IgD-negative memory B cell (primary cell): ENCODE measurements at regions not wholly inside any gene's neighbourhood (a gene's known extent, or its start where the extent isn't known, plus 50 kb on each side); places are given as distances from the start of the nearest gene placed in this dataset.

Source experiments
- H3K27ac Mint-ChIP-seq, 3 donors: one replicate each; pipeline ENCODE4 v1.8.0; 2020 to 2022; ENCODE audit warnings: mild to moderate bottlenecking in 3 of 3, mixed read lengths in 3 of 3, moderate library complexity in 1 of 3
- H3K27me3 Mint-ChIP-seq: one replicate; pipeline ENCODE4 v1.8.0; 2021; ENCODE audit warnings: mixed read lengths
- H3K36me3 Mint-ChIP-seq: one replicate; pipeline ENCODE4 v1.8.0; 2020; ENCODE audit warnings: mild to moderate bottlenecking, mixed read lengths
- H3K4me1 Mint-ChIP-seq, 3 donors: one replicate each; pipeline ENCODE4 v1.8.0; 2020 to 2022; ENCODE audit warnings: mixed read lengths in 3 of 3, mild to moderate bottlenecking in 1 of 3
- H3K4me3 Mint-ChIP-seq, 4 donors: one replicate each; pipeline ENCODE4 v1.8.0; 2020 to 2022; ENCODE audit warnings: mild to moderate bottlenecking in 4 of 4, mixed read lengths in 4 of 4, moderate library complexity in 3 of 4
- H3K9me3 Mint-ChIP-seq, 3 donors: one replicate each; pipeline ENCODE4 v1.8.0; 2020 to 2021; ENCODE audit warnings: mixed read lengths in 3 of 3, mild to moderate bottlenecking in 1 of 3

DNA sequence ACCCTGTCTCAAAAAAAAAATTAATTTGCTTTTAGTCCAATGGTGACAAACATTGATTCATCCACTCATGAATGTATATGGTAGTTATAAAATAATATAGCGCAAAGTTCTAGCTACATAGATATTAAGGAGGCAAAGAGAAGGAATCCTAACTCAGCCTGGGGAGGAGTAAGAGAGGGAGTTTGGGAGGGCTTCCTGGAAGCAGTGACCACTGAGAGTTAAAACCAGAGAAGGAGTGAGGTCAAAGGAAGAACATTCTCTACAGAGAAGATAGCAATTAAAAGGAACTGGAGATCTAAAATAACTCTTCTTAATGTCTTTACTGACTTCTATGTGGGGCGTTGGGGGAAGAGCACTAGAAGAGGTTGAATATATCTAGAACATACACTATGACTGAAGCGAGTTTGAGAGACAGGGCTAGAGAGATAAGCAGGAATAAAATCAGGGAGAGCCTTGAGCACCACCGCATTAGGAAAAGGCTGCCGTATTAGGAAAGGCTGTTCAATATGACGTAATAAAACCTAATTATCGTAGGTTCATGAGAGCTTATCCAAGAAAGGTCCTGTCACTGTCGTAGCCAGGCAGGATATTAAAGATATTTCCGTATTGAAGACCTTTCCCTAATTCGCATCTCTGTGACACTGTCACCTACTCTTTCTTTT lies 81.8 kb upstream of the CNKSR3 start:
- Mint-ChIP-seq H3K36me3 (peaks cover 3% of the 10 kb centered on the region), H3K27ac (no peak overlapping the region), H3K4me3 (no peak overlapping the region), H3K4me1 (peaks cover 0 to 2% (median 0%) of the 10 kb centered on the region in 3 donors), H3K9me3 (no peaks in the 10 kb centered on the region), H3K27me3 (peaks cover 3% of the 10 kb centered on the region)

DNA sequence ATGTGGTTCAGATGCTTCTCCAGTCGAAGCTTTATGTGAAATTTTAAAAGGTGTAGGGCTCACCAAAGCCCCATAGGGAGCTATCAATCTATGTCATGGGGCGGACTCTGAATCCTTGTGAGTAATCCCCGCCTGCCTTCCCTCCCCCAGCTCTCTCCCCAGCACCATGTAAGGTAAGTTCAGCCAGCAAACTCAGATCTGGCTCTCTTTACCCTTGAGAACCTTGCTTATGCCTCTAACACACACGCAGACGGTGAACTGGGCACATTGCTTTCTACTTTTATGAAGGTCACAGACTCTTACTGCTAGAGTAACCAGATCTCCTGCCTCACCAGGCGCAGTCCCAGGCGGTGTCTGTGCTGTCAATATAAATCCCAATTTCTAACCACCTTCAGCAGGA lies 82.6 kb upstream of the CNKSR3 start:
- Mint-ChIP-seq H3K36me3 (peaks cover 3% of the 10 kb centered on the region), H3K9me3 (no peaks in the 10 kb centered on the region), H3K4me1 (peaks cover 0 to 2% (median 0%) of the 10 kb centered on the region in 3 donors), H3K27me3 (no peaks in the 10 kb centered on the region), H3K27ac (no peak overlapping the region), H3K4me3 (no peak overlapping the region)

DNA sequence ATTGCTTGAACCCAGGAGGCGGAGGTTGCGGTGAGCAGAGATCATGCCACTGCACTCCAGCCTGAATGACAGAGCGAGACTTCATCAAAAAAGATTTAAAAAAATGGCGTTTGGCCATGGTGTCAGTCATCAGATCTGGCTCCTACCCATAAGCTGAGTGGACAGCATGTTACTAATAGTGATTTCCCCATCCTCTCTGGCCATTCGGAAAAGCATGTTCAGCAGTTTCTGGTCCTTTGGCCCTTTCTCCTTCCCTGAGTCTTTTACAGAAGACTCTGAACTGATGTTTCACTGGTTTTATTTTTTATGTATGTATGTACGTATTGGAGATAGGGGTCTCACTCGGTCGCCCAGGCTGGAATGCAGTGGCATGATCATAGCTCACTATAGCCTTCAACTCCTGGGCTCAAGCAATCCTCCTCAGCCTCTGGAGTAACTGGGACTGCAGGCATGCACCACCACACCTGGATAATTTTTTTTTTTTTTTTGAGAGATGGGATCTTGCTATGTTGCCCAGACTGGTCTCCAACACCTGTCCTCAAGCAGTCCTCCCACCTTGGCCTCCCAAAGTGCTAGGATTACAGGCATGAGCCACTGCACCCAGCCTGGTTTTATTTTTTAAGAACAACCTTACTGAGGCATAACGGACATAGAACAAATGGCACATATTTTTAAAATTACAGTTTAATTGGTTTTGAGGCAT lies 84.2 kb upstream of the CNKSR3 start:
- H3K36me3 Mint-ChIP-seq, result peaks cover 3% of the 10 kb centered on the region
- H3K27me3 Mint-ChIP-seq, result no peaks in the 10 kb centered on the region
- no peaks in the 10 kb centered on the region for H3K9me3 Mint-ChIP-seq
- H3K4me3 Mint-ChIP-seq, result no peak overlapping the region
- H3K4me1 Mint-ChIP-seq, result peaks cover 0 to 5% (median 0%) of the 10 kb centered on the region in 3 donors
- no peak overlapping the region for H3K27ac Mint-ChIP-seq

DNA sequence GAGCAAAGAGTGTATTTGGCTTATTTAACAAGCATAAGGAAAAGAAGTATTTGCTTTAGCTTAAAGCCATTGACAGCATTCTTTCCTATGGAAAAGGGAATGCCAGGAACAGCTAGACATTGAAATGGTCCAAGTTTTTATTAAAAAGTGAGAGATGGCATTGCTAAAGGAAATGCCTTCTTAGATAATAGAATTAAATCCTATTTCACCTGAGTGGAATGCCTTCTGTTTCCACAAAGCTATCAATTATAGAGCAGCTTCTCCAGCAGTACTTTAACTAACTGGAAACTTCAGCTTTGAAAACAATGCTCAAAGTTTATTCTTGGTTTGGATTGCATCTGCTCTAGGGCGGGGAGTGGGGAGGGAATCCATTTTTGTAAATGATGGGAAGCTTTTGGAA lies 85.1 kb upstream of the CNKSR3 start:
- H3K4me1 Mint-ChIP-seq, result peaks cover 0 to 5% (median 0%) of the 10 kb centered on the region in 3 donors
- no peak overlapping the region for H3K4me3 Mint-ChIP-seq
- H3K36me3 Mint-ChIP-seq, result peaks cover 3% of the 10 kb centered on the region
- no peaks in the 10 kb centered on the region for H3K9me3 Mint-ChIP-seq
- H3K27me3 Mint-ChIP-seq, result no peaks in the 10 kb centered on the region
- no peak overlapping the region for H3K27ac Mint-ChIP-seq

DNA sequence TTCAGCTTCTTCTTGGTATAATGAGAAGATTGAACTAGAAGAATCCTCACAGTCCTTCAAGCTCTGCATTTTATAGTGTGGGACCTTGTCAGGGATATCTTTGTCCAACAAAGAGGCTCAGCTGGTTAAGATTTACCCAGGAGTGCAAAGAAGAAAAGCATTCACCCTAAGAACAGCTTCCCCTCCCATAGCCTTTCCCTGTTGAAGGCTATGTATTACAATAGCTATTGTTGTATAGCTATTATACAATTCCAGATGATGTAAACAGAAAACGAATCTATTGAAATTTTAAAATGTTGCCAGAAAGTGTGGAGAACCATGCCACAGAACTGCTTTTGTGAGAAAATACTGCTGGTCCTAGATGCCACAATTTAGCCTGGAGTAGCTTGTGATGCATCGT lies 85.5 kb upstream of the CNKSR3 start:
- Mint-ChIP-seq H3K27ac (no peak overlapping the region), H3K4me3 (no peak overlapping the region), H3K4me1 (peaks cover 0 to 5% (median 0%) of the 10 kb centered on the region in 3 donors), H3K27me3 (no peaks in the 10 kb centered on the region), H3K9me3 (no peaks in the 10 kb centered on the region), H3K36me3 (peaks cover 3% of the 10 kb centered on the region)

DNA sequence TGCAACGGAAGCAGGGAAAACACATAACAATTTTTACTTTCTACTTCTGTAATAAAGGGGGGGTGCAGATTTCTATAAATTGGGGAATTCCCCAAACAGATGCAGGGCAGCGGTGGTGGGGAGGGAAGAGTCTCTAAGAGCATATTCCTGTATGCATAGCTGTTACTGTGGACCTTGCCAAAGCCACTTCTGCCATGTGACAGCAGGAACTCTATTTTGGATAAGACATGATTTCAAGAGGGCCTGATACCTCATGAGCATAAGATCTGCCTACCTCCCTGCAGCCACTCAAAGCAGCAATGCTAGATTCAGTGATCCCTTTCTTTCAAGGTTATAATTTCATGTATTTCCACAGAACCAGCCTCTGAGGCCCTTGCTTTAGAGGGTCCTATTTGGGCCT lies 86.2 kb upstream of the CNKSR3 start:
- Mint-ChIP-seq H3K27ac (no peak overlapping the region), H3K4me1 (peaks cover 0 to 5% (median 0%) of the 10 kb centered on the region in 3 donors), H3K27me3 (no peaks in the 10 kb centered on the region), H3K36me3 (peaks cover 3% of the 10 kb centered on the region), H3K4me3 (no peak overlapping the region), H3K9me3 (no peaks in the 10 kb centered on the region)

DNA sequence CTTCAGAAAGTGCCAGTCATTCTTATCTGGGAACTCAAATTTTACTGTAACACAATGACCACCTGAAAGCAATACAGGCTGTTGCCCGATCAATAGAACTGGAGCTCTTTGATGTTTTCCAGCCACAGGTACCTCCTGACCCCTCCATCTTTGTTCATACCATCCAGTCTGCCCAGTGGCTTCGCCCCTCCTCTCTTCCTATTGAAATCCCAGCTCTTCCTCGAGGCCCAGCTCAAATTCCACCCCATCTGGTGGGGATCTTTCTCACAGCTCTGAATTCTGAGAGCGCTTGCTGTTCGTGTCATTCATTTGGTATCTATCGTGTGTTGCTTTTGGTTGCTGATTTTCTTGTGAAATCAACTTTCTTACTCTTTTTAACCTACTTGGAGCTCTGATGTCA lies 87.9 kb upstream of the CNKSR3 start:
- Mint-ChIP-seq H3K27me3 (no peaks in the 10 kb centered on the region), H3K9me3 (no peaks in the 10 kb centered on the region), H3K36me3 (no peaks in the 10 kb centered on the region), H3K4me1 (peaks cover 0 to 5% (median 0%) of the 10 kb centered on the region in 3 donors), H3K27ac (peak overlapping the region in 1 of 3 donors; percentile 25), H3K4me3 (peak overlapping the region in 1 of 4 donors; percentile 52)

DNA sequence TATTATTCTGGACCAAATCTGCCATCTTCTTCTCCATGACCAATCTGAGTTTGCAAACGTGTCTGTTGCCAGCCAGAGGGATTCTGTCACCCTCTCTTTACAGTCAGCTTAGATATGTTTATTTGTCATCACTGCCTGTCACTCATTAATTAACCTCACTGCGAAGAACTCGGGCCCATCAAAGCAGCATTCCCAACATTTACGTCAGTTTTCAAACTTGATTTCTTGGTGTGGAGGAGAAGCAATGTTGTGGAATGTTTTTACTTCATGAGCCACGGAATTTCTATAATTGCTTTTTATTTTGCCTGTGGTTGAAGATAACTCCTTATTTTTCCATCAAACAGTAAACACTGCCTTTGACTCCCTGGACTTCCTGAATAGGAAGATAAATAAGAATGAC lies 91.8 kb upstream of the CNKSR3 start:
- Mint-ChIP-seq H3K36me3 (no peaks in the 10 kb centered on the region), H3K27ac (no peak overlapping the region), H3K27me3 (peaks cover 8% of the 10 kb centered on the region), H3K4me1 (peaks cover 7 to 23% (median 12%) of the 10 kb centered on the region in 3 donors), H3K9me3 (no peaks in the 10 kb centered on the region), H3K4me3 (no peak overlapping the region)

DNA sequence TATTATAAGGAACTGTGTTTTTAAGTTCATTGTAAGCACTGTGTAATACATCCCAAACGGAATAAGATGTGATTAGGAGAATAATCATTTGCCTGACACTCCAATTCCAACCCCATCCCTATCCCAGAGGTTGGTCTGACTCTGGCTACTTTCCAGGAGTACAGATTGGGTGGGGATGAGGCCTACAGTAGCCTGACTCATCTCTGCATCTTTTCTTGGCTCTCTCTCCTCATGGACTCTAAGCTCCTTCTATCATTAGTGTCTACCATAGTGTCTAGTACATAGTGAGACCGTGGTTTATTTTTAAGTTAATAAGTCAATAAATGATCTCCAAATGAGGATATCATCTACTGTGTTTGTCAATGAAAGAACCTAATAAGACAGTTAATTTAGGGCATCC lies 92.2 kb upstream of the CNKSR3 start:
- H3K27me3 Mint-ChIP-seq, result peaks cover 8% of the 10 kb centered on the region
- no peak overlapping the region for H3K4me3 Mint-ChIP-seq
- no peaks in the 10 kb centered on the region for H3K36me3 Mint-ChIP-seq
- no peak overlapping the region for H3K27ac Mint-ChIP-seq
- no peaks in the 10 kb centered on the region for H3K9me3 Mint-ChIP-seq
- H3K4me1 Mint-ChIP-seq, result peaks cover 7 to 23% (median 12%) of the 10 kb centered on the region in 3 donors

DNA sequence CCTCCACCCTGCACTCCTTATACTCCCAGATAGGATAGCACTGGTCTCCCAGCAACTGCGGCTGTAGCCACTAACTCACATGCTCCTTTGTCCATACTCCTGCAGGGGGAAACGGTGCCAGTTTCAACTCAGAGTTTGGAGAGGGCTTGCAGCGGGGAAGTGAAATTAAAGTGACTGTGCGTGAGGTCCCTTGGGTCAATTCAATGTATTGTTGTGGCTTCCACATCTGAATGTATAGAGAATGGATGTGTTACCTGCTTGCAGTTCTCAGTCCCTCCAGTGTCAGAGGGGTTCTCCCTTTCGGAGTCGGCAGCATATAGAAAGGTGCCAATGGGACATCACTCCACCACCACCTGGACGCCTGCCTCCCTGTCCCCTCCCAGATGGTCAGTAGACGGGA lies 93.6 kb upstream of the CNKSR3 start:
- Mint-ChIP-seq H3K9me3 (no peaks in the 10 kb centered on the region), H3K36me3 (no peaks in the 10 kb centered on the region), H3K4me1 (peaks cover 4 to 23% (median 12%) of the 10 kb centered on the region in 3 donors), H3K4me3 (no peak overlapping the region), H3K27me3 (peaks cover 8% of the 10 kb centered on the region), H3K27ac (peak overlapping the region in 1 of 3 donors; percentile 65)

DNA sequence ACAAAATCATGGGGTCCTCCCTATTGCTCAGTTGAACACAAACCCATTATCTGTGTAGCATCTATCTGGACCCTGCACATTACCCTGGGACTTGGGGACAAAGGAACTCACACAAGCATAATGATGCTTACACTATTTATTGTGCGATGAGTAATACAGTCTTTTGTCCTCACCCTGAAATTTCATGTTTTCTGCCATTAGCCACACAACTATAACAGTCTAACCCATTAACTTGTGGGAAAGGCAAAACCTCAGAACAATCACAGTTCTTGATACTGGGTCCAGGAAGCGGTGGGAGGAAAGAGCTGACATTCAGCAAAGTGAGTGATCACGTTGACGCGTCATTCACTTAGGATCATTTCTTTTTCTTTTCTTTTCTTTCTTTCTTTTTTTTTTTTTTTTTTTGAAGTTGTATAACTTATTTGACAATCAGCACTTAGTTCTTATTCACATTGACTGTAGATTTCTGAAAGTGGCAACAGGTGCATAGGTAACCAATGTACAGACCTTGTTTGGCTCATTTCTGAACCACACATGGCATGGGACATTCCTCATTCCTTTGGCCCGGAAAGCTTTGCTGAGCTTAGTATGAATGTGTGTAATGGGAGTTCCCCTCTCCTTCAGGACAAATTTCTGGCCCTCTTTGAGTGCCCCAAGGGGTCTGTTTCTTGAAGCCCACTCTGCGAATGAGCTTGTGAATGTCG lies 94.8 kb upstream of the CNKSR3 start:
- H3K27ac Mint-ChIP-seq, result peak overlapping the region in 1 of 3 donors; percentile 33
- peaks cover 9% of the 10 kb centered on the region for H3K27me3 Mint-ChIP-seq
- peaks cover 4 to 23% (median 12%) of the 10 kb centered on the region in 3 donors for H3K4me1 Mint-ChIP-seq
- H3K36me3 Mint-ChIP-seq, result no peaks in the 10 kb centered on the region
- no peaks in the 10 kb centered on the region for H3K9me3 Mint-ChIP-seq
- H3K4me3 Mint-ChIP-seq, result peak overlapping the region in 2 of 4 donors; percentile 57 to 65

DNA sequence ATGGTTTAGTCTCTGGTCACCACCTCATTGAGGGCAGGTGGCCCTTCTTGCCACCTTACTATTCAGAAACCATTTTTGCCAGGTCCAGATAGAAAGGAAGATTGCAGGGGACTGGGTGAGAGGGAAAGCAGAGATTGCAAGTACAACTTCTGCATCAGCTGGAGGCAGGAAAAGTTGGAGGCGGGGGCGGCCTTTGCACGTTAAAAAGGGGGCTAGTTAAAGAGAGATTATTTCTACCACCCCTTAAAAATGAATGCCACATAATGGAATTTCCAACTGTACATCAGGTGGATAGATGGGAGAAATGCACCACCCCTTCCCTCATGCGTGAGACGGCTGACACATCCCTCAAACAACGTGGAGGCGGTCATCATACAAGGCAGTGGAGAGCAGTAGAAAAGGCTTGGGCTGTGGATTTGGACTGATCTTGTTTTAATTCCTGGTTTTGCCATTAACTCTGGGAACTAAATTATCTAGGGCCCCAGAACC lies 95.4 kb upstream of the CNKSR3 start:
- peak overlapping the region in 2 of 4 donors; percentile 53 to 69 for H3K4me3 Mint-ChIP-seq
- H3K27me3 Mint-ChIP-seq, result peaks cover 10% of the 10 kb centered on the region
- no peaks in the 10 kb centered on the region for H3K9me3 Mint-ChIP-seq
- peaks cover 4 to 23% (median 12%) of the 10 kb centered on the region in 3 donors for H3K4me1 Mint-ChIP-seq
- no peaks in the 10 kb centered on the region for H3K36me3 Mint-ChIP-seq
- no peak overlapping the region for H3K27ac Mint-ChIP-seq

DNA sequence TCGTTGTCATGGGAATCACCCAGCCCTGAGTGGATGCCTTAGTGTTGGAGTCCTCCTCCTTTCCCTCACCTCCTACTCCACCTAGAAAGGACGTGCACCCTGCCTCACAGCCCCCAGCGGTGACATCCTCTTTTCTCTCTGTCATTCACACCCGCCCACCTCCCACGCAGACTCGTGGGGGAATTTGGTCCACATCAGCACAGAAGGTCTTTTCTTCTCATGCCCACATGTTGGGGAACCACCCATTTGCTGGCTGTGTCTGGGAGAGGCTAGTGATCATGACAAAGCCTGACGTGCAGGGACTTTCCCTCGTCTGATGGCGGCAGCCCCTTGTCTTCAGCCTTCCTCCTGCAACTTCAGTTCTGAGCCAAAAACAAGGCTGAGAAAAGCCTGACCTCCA lies 96.0 kb upstream of the CNKSR3 start:
- Mint-ChIP-seq H3K27ac (peak overlapping the region in 1 of 3 donors; percentile 15), H3K27me3 (peaks cover 10% of the 10 kb centered on the region), H3K4me3 (peak overlapping the region in 3 of 4 donors; percentile 53 to 69 (median 57)), H3K9me3 (no peaks in the 10 kb centered on the region), H3K4me1 (peaks cover 4 to 23% (median 12%) of the 10 kb centered on the region in 3 donors), H3K36me3 (no peaks in the 10 kb centered on the region)

DNA sequence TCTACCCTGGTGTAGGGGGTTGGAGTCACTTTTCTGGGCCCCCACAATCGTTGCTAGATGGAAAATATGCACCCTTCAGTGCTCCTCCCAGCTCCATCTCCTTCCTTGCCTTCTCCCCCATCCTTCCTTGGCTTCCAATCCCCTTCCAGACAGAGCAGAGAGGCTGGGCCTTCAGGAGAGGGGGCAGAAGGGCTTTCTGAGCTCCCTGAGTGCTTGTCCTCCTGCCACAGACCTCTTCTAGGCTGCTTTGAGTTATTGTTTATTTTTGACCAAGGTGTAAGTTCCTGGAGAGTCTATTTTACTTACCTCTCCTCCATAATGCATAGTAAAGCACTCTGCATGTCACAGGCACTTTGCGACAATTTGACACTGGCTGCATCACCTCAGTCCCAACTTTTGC lies 96.4 kb upstream of the CNKSR3 start:
- H3K27ac Mint-ChIP-seq, result peak overlapping the region in 1 of 3 donors; percentile 15
- no peaks in the 10 kb centered on the region for H3K36me3 Mint-ChIP-seq
- peak overlapping the region in 2 of 4 donors; percentile 19 to 69 for H3K4me3 Mint-ChIP-seq
- H3K4me1 Mint-ChIP-seq, result peaks cover 4 to 23% (median 12%) of the 10 kb centered on the region in 3 donors
- no peaks in the 10 kb centered on the region for H3K9me3 Mint-ChIP-seq
- H3K27me3 Mint-ChIP-seq, result peaks cover 10% of the 10 kb centered on the region

DNA sequence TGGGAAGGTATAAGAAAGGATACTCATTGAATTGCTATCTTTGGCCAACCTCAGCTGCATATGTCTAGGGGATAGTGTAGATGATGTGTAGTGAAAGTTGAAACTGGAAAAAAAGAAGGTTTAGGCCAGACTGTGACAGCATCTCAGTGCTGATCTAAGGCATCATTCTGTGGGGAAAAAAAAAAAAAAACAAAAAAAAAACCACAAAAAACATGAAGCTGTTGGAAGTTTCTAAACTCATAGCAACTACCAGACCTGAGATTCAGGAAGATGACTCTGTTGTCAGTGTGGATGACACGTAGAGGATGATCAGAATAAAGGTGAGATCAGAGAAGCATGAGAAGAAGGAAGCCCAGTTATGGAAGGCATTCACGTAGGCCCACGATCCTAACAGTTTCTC lies 100.8 kb upstream of the CNKSR3 start:
- Mint-ChIP-seq H3K9me3 (no peaks in the 10 kb centered on the region), H3K4me1 (peaks cover 2 to 8% (median 7%) of the 10 kb centered on the region in 3 donors), H3K27ac (no peak overlapping the region), H3K27me3 (peaks cover 9% of the 10 kb centered on the region), H3K4me3 (no peak overlapping the region), H3K36me3 (no peaks in the 10 kb centered on the region)
